HUES6 (cell line): ENCODE measurements at regions not wholly inside any gene's neighbourhood (a gene's known extent, or its start where the extent isn't known, plus 50 kb on each side); places are given as distances from the start of the nearest gene placed in this dataset.

Source experiments
- H3K27ac ChIP-seq: 2 replicates; pipeline ENCODE4 v1.7.0; 2013; ENCODE audit warnings: low read depth, mild to moderate bottlenecking, low read length, inconsistent platforms
- H3K27me3 ChIP-seq: 2 replicates; pipeline ENCODE4 v1.6.1; 2013; ENCODE audit warnings: low read length; ENCODE audit not compliant: control insufficient read depth, insufficient read depth
- H3K36me3 ChIP-seq: 2 replicates; pipeline ENCODE4 v1.6.1; 2013; ENCODE audit warnings: low read length; ENCODE audit not compliant: control insufficient read depth, insufficient read depth
- H3K4me1 ChIP-seq: 2 replicates; pipeline ENCODE4 v1.6.1; 2013; ENCODE audit warnings: low read length; ENCODE audit not compliant: control insufficient read depth, insufficient read depth
- H3K4me3 ChIP-seq: 2 replicates; pipeline ENCODE4 v1.5.1; 2013; ENCODE audit warnings: low read depth, low read length
- H3K9ac ChIP-seq: one replicate; pipeline ENCODE4 v1.6.1; 2013; ENCODE audit warnings: mild to moderate bottlenecking, low read length
- H3K9me3 ChIP-seq: 2 replicates; pipeline ENCODE4 v1.6.1; 2013; ENCODE audit warnings: low read depth, low read length; ENCODE audit not compliant: control insufficient read depth, insufficient read depth

GRCh38 chr7:15922002-15922401 is 235.5 kb upstream of the MEOX2 start:
- H3K4me1 ChIP-seq = no peaks in the 10 kb centered on the region
- no peaks in the 10 kb centered on the region for H3K9me3 ChIP-seq
- H3K4me3 ChIP-seq = no peak overlapping the region
- H3K27me3 ChIP-seq = no peaks in the 10 kb centered on the region
- no peak overlapping the region for H3K27ac ChIP-seq
- H3K9ac ChIP-seq = no peak overlapping the region
- H3K36me3 ChIP-seq = no peaks in the 10 kb centered on the region

- Histone ChIP-seq H3K36me3 (no peaks in the 10 kb centered on the region), H3K27me3 (no peaks in the 10 kb centered on the region), H3K4me1 (no peaks in the 10 kb centered on the region), H3K9me3 (no peaks in the 10 kb centered on the region), H3K27ac (no peak overlapping the region), H3K4me3 (no peak overlapping the region), H3K9ac (no peak overlapping the region)
These were observed 235.1 kb upstream of the MEOX2 start for GRCh38 chr7:15921576-15921975.

DNA sequence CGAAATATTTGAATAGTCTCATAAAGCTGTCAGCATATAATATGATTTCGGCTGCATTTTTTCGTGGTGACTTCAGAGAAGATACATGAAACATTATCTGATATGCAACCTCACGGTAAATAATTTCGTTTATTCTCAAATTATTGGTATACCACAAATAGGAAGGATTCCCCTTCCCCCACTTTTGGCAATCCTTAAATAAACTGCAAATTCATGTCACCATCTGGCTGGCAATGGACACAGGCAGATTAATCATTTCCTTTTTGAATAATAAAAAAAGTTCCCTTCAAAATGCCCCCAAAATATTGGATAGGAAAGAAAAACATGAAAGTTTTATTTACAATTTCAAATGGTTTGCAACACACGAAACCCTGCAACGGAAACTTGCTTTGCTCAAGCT is 234.5 kb upstream of the MEOX2 start:
- Histone ChIP-seq H3K4me3 (no peak overlapping the region), H3K27ac (no peak overlapping the region), H3K36me3 (no peaks in the 10 kb centered on the region), H3K27me3 (no peaks in the 10 kb centered on the region), H3K9me3 (no peaks in the 10 kb centered on the region), H3K4me1 (no peaks in the 10 kb centered on the region), H3K9ac (no peak overlapping the region)

GRCh38 chr7:15916681-15917380 is 230.3 kb upstream of the MEOX2 start:
- no peaks in the 10 kb centered on the region for H3K27me3 ChIP-seq
- no peaks in the 10 kb centered on the region for H3K4me1 ChIP-seq
- no peaks in the 10 kb centered on the region for H3K36me3 ChIP-seq
- H3K9me3 ChIP-seq = no peaks in the 10 kb centered on the region
- no peak overlapping the region for H3K9ac ChIP-seq
- no peak overlapping the region for H3K4me3 ChIP-seq
- H3K27ac ChIP-seq = no peak overlapping the region

- H3K27me3 ChIP-seq = no peaks in the 10 kb centered on the region
- no peaks in the 10 kb centered on the region for H3K36me3 ChIP-seq
- no peak overlapping the region for H3K4me3 ChIP-seq
- no peak overlapping the region for H3K27ac ChIP-seq
- H3K9me3 ChIP-seq = no peaks in the 10 kb centered on the region
- no peak overlapping the region for H3K9ac ChIP-seq
- no peaks in the 10 kb centered on the region for H3K4me1 ChIP-seq
These were observed 229.3 kb upstream of the MEOX2 start for GRCh38 chr7:15915686-15916293.

DNA sequence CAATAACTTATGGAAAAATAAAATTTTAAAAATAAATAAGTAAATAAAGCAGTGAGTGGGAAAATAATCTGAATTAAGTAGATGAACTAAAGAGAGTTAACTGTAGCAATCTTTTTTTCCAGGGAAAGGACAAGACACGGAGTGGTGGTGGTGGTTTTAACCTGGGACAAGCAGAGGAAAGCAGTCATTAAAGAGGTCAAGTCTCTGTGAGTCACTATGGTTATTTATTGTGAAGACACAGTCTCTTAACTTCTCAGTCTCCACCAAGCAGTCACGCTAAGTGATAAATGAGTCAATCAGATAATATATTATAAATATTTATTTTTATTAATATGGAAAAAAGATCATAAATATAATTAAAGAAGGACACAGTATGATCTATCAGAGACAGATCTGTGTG is 228.1 kb upstream of the MEOX2 start:
- no peak overlapping the region for H3K27ac ChIP-seq
- H3K4me3 ChIP-seq = no peak overlapping the region
- H3K27me3 ChIP-seq = no peaks in the 10 kb centered on the region
- no peak overlapping the region for H3K9ac ChIP-seq
- no peaks in the 10 kb centered on the region for H3K36me3 ChIP-seq
- H3K9me3 ChIP-seq = no peaks in the 10 kb centered on the region
- no peaks in the 10 kb centered on the region for H3K4me1 ChIP-seq

DNA sequence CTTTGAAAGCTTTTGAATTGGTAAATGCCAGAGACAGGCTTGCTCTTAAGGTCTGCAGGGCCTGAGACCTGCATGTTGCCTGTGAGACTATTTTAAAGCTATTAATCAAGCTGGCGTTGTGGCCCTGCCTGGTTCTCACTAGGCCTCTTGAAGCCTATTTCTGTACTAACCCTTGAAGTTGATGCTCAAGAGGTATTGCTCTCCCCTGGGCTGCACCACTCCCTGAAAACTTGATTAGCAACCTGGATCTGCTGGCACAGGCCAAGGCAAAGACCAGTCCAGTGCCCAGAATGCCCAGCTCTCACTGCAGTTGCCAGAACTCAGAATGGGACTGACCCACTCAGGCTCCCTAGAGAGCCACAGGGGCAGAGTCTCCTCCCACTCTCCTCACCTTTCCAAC is 220.0 kb upstream of the MEOX2 start:
- Histone ChIP-seq H3K4me1 (no peaks in the 10 kb centered on the region), H3K4me3 (no peak overlapping the region), H3K36me3 (no peaks in the 10 kb centered on the region), H3K9ac (no peak overlapping the region), H3K27me3 (no peaks in the 10 kb centered on the region), H3K27ac (no peak overlapping the region), H3K9me3 (no peaks in the 10 kb centered on the region)

GRCh38 chr7:15905251-15906040 is 219.0 kb upstream of the MEOX2 start:
- Histone ChIP-seq H3K4me1 (no peaks in the 10 kb centered on the region), H3K9ac (no peak overlapping the region), H3K27ac (no peak overlapping the region)

DNA sequence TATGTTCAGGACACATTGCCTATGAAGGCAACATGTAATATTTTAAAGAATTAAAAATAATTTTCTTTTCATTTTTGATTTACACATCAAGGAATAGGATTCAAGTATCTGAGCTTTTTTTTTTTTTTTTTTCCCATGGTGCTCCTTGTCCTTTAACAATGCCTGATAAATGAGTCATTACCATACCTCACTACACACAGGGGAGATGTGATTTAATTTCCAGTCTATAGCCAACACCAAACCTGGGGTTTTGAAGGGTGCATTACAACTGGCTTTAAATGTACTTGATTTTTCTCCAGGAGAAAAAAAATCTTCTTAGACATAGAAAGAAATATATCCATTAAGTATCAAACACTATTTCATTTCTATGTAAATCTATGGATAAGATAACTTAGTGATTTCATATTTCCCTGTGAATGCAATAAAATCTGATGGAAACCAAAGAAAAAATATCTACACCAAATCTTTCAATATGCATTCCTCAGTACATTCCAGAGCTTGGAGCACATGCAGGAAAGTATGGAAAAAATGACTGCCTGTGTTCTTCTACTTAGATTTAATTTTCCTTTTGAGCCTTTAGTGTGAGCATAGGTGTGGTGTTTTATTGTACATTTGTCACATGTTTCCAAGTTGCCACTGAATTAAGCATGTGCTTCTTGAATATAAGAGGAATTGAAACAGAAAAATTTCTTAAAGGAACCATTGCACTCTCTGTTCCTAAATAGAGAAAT is 204.8 kb upstream of the MEOX2 start:
- Histone ChIP-seq H3K36me3 (no peaks in the 10 kb centered on the region), H3K9ac (no peak overlapping the region), H3K27ac (no peak overlapping the region), H3K4me3 (no peak overlapping the region), H3K9me3 (no peaks in the 10 kb centered on the region), H3K4me1 (no peaks in the 10 kb centered on the region), H3K27me3 (no peaks in the 10 kb centered on the region)

More at GRCh38 chr7:15905251-15906040, 219.0 kb upstream of the MEOX2 start:
- Histone ChIP-seq H3K27me3 (no peaks in the 10 kb centered on the region), H3K9me3 (no peaks in the 10 kb centered on the region), H3K36me3 (no peaks in the 10 kb centered on the region), H3K4me3 (no peak overlapping the region)

GRCh38 chr7:15889507-15889906 is 203.0 kb upstream of the MEOX2 start:
- H3K4me3 ChIP-seq = no peak overlapping the region
- no peaks in the 10 kb centered on the region for H3K36me3 ChIP-seq
- H3K9ac ChIP-seq = no peak overlapping the region
- no peak overlapping the region for H3K27ac ChIP-seq
- no peaks in the 10 kb centered on the region for H3K4me1 ChIP-seq
- no peaks in the 10 kb centered on the region for H3K9me3 ChIP-seq
- no peaks in the 10 kb centered on the region for H3K27me3 ChIP-seq

DNA sequence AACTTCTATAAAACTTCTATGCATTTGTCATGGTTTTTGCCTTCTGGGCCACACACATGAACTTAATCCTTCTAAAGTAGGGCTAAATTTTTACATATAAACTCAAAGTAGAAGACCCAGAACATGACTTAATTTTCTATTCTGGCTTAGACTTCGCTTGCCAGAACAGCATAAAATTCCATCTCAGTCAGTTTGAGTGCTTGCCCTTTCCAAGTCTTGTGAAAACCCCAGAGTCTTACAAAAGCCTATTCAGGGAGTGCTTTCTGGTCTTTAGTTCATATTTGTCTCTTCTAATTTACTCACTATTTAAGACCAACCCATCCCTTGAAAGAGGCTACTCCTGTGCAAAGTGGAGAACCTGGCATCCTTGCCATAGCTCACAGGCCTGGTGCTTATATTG is 201.6 kb upstream of the MEOX2 start:
- no peaks in the 10 kb centered on the region for H3K9me3 ChIP-seq
- no peak overlapping the region for H3K9ac ChIP-seq
- H3K27me3 ChIP-seq = no peaks in the 10 kb centered on the region
- no peak overlapping the region for H3K27ac ChIP-seq
- H3K36me3 ChIP-seq = no peaks in the 10 kb centered on the region
- no peaks in the 10 kb centered on the region for H3K4me1 ChIP-seq
- no peak overlapping the region for H3K4me3 ChIP-seq
